Vagina (tissue), 2 donors: ENCODE measurements at regions not wholly inside any gene's neighbourhood (a gene's known extent, or its start where the extent isn't known, plus 50 kb on each side); places are given as distances from the start of the nearest gene placed in this dataset.
A peak's percentile ranks its signal among the peaks of the same experiment; 100 is the strongest.

Source experiments
- DNase-seq, 2 donors: peaks; one replicate each; pipeline ENCODE4 v3.0.0-alpha.2; 2017; ENCODE audit errors: extremely low spot score in 2 of 2
- H3K27ac ChIP-seq: fragments of 200-600 bp; sonication (generic); one replicate; pipeline ENCODE4 v1.5.1; 2019
- H3K27me3 ChIP-seq: fragments of 200-600 bp; sonication (generic); one replicate; pipeline ENCODE4 v1.5.1; 2019
- H3K36me3 ChIP-seq, 2 donors: fragments of 200-600 bp; sonication (generic); one replicate each; pipeline ENCODE4 v1.5.1; 2017 to 2019
- H3K4me1 ChIP-seq: fragments of 200-600 bp; sonication (generic); one replicate; pipeline ENCODE4 v1.5.1; 2019
- H3K4me3 ChIP-seq, 2 donors: fragments of 200-600 bp; sonication (generic); 1 replicate in 1 of 2; 2 replicates in 1 of 2; pipeline ENCODE4 v1.5.1; 2016 to 2019
- H3K9me3 ChIP-seq: fragments of 200-600 bp; sonication (generic); one replicate; pipeline ENCODE4 v1.5.1; 2019
- CTCF ChIP-seq, 3 experiments: fragments of 450-650 bp in 2 of 3; fragments of 200-600 bp in 1 of 3; sonication (generic) in 1 of 3; IDR thresholded peaks; one replicate each; pipeline ENCODE4 v1.5.1; 2017 to 2019; ENCODE audit warnings: antibody characterized with exemption in 3 of 3, mild to moderate bottlenecking in 2 of 3, moderate library complexity in 2 of 3
- POLR2A ChIP-seq, 2 donors: fragments of 450-650 bp; IDR thresholded peaks; one replicate each; pipeline ENCODE4 v1.6.1; 2017; ENCODE audit warnings: antibody characterized with exemption in 2 of 2, mild to moderate bottlenecking in 2 of 2, moderate library complexity in 2 of 2
- POLR2AphosphoS5 ChIP-seq, 2 donors: sonication (generic); formaldehyde crosslinking; IDR thresholded peaks; one replicate each; pipeline ENCODE4 v1.9.0; 2017; ENCODE audit warnings: antibody characterized with exemption in 2 of 2, mild to moderate bottlenecking in 2 of 2, low read depth in 1 of 2; ENCODE audit not compliant: insufficient read depth in 1 of 2
- intact Hi-C: fragments of 100-400 bp; cut with DNase I; formaldehyde crosslinking; loops from one replicate; pipeline ENCODE4 v1.15.1; 2023

- Histone ChIP-seq H3K27me3 (no peaks in the 10 kb centered on the region), H3K4me3 (no peak overlapping the region), H3K36me3 (no peaks in the 10 kb centered on the region), H3K27ac (no peak overlapping the region), H3K4me1 (no peaks in the 10 kb centered on the region), H3K9me3 (no peaks in the 10 kb centered on the region)
- TF ChIP-seq POLR2AphosphoS5 (IDR thresholded peaks at IDR 0.05; ENCODE audit: insufficient read depth in 1 of 2, low read depth in 1 of 2) (no peak), CTCF (IDR thresholded peaks at IDR 0.05) (no peak), POLR2A (IDR thresholded peaks at IDR 0.05) (no peak)
- intact Hi-C loops, result no loop called here
- DNase-seq, result peak in 1 of 2 donors; percentile 70
These were observed 535.2 kb downstream of the BCL11B start for GRCh38 chr14:98736701-98737338.

- DNase-seq, result peak in 1 of 2 donors; percentile 40
- intact Hi-C loops, result no loop called here
- Histone ChIP-seq H3K9me3 (no peaks in the 10 kb centered on the region), H3K36me3 (no peaks in the 10 kb centered on the region), H3K4me1 (no peaks in the 10 kb centered on the region), H3K27me3 (no peaks in the 10 kb centered on the region), H3K27ac (no peak overlapping the region), H3K4me3 (no peak overlapping the region)
- no peak for TF ChIP-seq CTCF (IDR thresholded peaks at IDR 0.05)
- no peak for TF ChIP-seq POLR2AphosphoS5 (IDR thresholded peaks at IDR 0.05; ENCODE audit: insufficient read depth in 1 of 2, low read depth in 1 of 2)
- TF ChIP-seq POLR2A (IDR thresholded peaks at IDR 0.05), result no peak
These were observed 530.5 kb downstream of the BCL11B start for GRCh38 chr14:98741523-98741922.

GRCh38 chr14:98742001-98742400 is 530.0 kb downstream of the BCL11B start:
- no peaks in the 10 kb centered on the region for H3K4me1 ChIP-seq
- no peaks in the 10 kb centered on the region for H3K9me3 ChIP-seq
- peak in 1 of 2 donors; percentile 37 for DNase-seq
- TF ChIP-seq POLR2AphosphoS5 (IDR thresholded peaks at IDR 0.05; ENCODE audit: insufficient read depth in 1 of 2, low read depth in 1 of 2) (no peak), CTCF (IDR thresholded peaks at IDR 0.05) (no peak), POLR2A (IDR thresholded peaks at IDR 0.05) (no peak)
- H3K36me3 ChIP-seq, result no peaks in the 10 kb centered on the region
- no peak overlapping the region for H3K4me3 ChIP-seq
- no peak overlapping the region for H3K27ac ChIP-seq
- no peaks in the 10 kb centered on the region for H3K27me3 ChIP-seq
- intact Hi-C loops, result no loop called here

- no peak for TF ChIP-seq POLR2AphosphoS5 (IDR thresholded peaks at IDR 0.05; ENCODE audit: insufficient read depth in 1 of 2, low read depth in 1 of 2)
- no peak for TF ChIP-seq CTCF (IDR thresholded peaks at IDR 0.05)
- TF ChIP-seq POLR2A (IDR thresholded peaks at IDR 0.05), result no peak
- H3K4me1 ChIP-seq, result no peaks in the 10 kb centered on the region
- no peaks in the 10 kb centered on the region for H3K36me3 ChIP-seq
- intact Hi-C loops, result no loop called here
- H3K27me3 ChIP-seq, result no peaks in the 10 kb centered on the region
- H3K9me3 ChIP-seq, result no peaks in the 10 kb centered on the region
- H3K4me3 ChIP-seq, result no peak overlapping the region
- no peak overlapping the region for H3K27ac ChIP-seq
- DNase-seq, result peak in 1 of 2 donors; percentile 60
These were observed 528.5 kb downstream of the BCL11B start for GRCh38 chr14:98743536-98743935.

- TF ChIP-seq CTCF (IDR thresholded peaks at IDR 0.05), result no peak
- TF ChIP-seq POLR2AphosphoS5 (IDR thresholded peaks at IDR 0.05; ENCODE audit: insufficient read depth in 1 of 2, low read depth in 1 of 2), result no peak
- no peak for TF ChIP-seq POLR2A (IDR thresholded peaks at IDR 0.05)
- Histone ChIP-seq H3K4me1 (no peaks in the 10 kb centered on the region), H3K27ac (no peak overlapping the region), H3K4me3 (no peak overlapping the region), H3K9me3 (no peaks in the 10 kb centered on the region), H3K27me3 (no peaks in the 10 kb centered on the region), H3K36me3 (no peaks in the 10 kb centered on the region)
- intact Hi-C loops, result no loop called here
- no peak for DNase-seq
These were observed 523.0 kb downstream of the BCL11B start for GRCh38 chr14:98748966-98749365.
